ENCODE measurements at regions not wholly inside any gene's neighbourhood (a gene's known extent, or its start where the extent isn't known, plus 50 kb on each side); places are given as distances from the start of the nearest gene placed in this dataset.
"Not testable (repeated sequence)": the region's sequence is repeated elsewhere in the genome, so short reads cannot be mapped to it uniquely, and the experiment has no call there.

DNA sequence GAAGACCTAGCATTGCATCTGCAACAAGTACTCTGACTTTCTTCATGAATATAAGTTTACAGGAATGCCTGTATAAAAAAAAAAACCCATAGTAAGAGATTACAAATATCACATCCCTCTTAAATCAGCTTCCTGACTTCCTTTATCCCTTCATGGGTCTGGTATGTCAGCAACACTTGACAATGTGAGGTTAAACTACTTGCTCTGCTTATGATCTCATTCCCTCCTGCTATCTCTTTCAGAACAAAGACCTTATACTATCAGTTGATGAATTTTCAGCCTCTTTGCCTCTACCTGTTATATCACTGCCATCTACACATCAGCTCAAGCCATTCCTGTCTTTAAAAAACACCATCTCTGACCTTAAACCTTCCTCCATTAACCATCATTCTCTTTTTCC, 130.9 kb upstream of the SAMSN1 start:
- DNase-seq: no peak

GRCh38 chr21:14675774-14676530, 129.8 kb upstream of the SAMSN1 start:
- no peak for DNase-seq

DNA sequence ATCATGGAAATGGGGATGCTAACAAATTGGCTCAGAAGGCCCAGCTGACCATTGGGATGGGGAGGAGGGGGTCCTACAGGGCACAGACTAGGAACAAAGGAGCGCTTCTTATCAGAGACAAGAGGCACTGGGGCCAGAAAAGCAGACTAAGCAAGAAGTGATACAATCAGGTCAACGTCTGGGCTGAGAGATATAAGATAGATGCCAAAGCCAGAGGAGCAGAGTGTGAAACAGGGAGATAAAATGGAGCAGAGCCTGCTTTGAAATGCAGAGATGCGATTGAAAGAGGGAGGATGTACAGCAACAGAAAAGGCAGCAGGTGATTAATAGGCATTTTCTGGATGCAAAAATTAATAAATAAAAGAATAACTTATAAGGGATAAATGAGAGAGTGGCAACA, 127.5 kb upstream of the SAMSN1 start:
- no peak for DNase-seq

GRCh38 chr21:14672466-14672865, 126.4 kb upstream of the SAMSN1 start:
- DNase-seq: no peak

GRCh38 chr21:14670409-14670808, 124.3 kb upstream of the SAMSN1 start:
- DNase-seq: no peak

DNA sequence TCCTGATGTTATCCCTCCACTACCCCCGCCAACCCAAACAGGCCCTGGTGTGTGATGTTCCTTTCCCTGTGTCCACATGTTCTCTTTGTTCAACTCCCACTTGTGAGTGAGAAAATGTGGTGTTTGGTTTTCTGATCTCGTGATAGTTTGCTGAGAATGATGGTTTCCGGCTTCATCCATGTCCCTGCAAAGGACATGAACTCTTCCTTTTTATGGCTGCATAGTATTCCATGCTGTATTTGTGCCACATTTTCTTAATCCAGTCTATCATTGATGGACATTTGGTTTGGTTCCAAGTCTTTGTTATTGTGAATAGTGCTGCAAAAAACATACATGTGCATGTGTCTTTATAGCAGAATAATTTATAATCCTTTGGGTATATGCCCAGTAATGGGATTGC, 123.0 kb upstream of the SAMSN1 start:
- not testable (repeated sequence) for DNase-seq

- DNase-seq: no peak
These were observed 111.3 kb upstream of the SAMSN1 start for GRCh38 chr21:14657241-14658008.

DNA sequence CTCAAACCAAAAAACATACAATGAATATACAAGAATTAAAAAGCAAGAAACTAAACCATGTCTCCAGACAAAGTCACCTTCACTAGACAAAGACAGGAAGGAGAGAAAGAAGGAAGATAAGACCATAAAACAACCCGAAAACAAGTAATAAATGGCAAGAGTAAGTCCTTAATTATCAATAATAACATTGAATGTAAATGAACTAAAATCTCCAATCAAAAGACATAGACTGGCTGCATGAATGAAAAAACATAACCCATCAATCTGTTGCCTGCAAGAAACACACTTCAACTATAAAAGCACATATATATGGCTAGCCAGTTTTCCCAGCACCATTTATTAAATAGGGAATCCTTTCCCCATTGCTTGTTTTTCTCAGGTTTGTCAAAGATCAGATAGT, 100.8 kb upstream of the SAMSN1 start:
- no peak for DNase-seq

DNA sequence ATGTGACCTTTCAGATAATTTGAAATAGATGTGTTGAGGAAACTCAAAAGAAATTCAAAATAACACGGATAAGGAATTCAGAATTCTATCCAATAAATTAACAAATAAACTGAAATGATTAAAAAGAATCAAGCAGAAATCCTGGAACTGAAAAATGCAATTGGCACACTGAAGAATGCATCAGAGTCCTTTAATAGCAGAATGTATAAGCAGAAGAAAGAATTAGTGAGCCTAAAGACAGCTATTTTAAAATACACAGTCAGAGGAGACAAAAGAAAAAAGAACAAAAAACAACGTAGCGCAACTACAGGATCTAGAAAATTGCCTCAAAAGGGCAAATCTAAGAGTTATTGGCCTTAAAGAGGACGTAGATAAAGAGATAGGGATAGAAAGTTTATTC, 99.6 kb upstream of the SAMSN1 start:
- DNase-seq: no peak

- DNase-seq: no peak
These were observed 86.2 kb upstream of the SAMSN1 start for GRCh38 chr21:14632359-14632758.

DNA sequence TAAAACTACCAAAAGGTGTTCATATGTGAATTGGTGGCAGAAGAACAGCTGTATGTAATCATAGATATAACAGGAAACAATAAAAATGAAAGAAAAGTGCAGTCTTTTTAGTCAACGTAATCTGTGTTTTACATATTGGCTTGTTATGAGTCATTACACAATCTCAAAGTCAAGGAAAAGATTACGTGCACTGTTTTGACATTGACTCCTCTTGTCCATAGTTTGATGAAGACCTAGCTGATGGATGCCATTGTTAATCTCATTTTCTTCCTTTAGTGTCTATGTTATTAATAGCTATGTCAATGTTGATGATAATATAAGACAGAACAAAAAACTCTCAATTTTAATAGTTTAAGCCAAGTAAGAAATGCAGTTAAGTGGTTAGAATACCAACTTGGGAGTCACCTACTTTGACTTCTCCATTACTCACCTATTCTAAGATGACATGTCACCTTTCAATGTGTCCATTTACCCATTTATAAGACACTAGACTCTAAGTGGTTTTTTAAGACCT, 84.5 kb upstream of the SAMSN1 start:
- DNase-seq: no peak

GRCh38 chr21:14629461-14629860, 83.3 kb upstream of the SAMSN1 start:
- no peak for DNase-seq

DNA sequence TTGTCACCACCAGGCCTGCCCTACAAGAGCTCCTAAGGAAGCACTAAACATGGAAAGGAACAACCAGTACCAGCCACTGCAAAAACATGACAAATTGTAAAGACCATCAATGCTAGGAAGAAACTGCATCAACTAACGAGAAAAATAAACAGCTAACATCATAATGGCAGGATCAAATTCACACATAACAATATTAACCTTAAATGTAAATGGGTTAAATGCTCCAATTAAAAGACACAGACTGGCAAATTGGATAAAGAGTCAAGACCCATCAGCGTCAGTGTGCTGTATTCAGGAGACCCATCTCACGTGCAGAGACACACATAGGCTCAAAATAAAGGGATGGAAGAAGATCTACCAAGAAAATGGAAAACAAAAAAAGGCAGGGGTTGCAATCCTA, 77.0 kb upstream of the SAMSN1 start:
- not testable (repeated sequence) for DNase-seq

DNA sequence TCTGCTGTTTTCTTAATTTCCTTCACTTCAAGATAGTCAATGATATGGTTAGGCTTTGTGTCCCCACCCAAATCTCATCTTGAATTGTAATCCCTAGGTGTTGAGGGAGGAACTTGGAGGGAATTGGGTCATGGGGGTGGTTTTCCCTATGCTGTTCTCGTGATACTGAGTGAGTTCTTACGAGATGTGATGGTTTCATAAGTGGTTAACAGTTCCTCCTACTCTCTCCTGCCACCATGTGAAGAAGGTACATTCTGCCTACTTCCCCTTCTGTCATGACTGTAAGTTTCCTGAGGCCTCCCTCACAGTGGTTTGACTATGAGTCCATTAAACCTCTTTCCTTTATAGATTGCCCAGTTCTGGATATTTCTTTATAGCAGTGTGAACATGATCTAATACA, 74.0 kb upstream of the SAMSN1 start:
- no peak for DNase-seq

DNA sequence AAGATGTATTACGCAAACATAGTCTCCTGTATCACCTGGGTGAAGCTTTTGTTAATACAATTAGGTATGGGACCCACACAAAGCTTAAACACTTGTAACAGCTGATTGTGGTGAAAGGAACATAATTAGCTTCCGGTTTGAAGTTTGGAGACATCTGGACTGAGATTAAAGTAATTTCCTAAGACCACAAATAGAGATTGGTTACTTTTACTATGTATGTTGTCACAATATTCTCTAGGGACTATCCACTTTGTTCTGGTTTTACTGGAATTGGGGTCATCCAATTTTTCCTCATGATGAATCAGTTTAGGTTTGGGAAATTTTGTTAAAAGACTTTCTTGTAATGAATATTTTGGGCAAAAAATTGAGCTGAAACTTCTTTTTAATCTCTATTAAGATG, 71.8 kb upstream of the SAMSN1 start:
- no peak for DNase-seq

DNA sequence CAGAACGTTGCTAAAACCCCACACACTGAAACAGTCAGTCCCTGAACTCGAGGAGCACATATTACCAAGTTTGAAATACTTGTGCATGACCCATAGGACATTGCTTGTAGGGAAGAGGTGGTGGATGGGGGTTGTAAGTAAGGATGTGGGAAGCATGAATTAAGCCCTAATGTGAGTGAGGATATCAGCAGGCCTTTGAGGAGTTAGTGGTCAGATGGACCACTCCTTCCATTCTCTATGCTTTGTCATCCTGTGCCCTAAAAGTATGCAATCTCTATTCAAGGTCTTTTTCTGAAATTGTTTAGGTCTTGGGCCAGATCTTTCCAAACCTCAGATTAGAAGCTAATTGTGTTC, 70.9 kb upstream of the SAMSN1 start:
- no peak for DNase-seq

- no peak for DNase-seq
These were observed 70.4 kb upstream of the SAMSN1 start for GRCh38 chr21:14616380-14617039.

DNA sequence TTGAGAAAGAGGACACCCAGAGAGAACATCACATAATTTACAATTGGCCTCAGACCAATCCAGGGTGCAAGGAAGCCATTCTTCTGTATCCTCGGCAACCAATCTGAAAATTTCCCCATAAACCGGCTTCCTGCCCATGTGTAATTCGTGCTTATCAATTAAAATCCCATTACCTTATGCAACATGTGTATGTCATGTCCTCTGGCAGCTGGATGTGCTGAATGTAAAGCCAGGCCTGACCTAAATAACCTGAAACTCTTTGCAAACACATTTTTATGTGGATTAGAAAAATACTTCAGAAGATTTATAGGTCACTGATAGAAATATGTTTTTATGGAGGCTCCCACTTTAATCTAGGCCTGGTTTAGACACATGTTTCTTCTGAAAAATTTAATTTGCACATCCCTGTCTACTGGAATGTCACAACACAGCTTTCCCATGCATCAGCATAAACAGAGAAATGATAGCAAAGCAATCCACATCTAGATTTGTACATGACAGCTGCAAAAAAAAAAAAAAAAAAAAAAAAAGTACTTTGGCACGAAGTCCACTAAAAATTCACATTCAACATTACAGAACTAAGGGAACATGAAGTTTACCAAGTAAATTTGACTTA, 69.4 kb upstream of the SAMSN1 start:
- DNase-seq: no peak

GRCh38 chr21:14614287-14614686, 68.2 kb upstream of the SAMSN1 start:
- no peak for DNase-seq

- no peak for DNase-seq
These were observed 67.5 kb upstream of the SAMSN1 start for GRCh38 chr21:14613486-14614224.

- not testable (repeated sequence) for DNase-seq
These were observed 64.0 kb upstream of the SAMSN1 start for GRCh38 chr21:14610119-14610518.

DNA sequence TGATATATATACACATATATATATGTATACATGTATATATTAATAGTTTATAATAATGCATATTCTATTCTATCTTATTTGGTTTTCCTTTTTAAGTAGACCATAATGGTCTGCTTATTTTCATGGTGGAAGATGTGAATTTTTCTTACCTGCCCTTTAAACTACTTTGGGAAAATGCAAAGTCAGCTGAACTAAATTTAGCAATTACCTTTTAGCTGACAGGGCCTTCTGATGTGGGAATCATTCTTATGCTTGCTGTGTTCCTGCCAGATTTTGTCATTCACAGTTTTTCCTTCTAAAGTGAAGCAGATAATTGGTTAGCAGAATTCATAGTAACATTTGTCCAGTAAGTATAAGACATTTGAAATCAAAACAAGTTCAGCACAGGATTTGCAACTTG, 63.2 kb upstream of the SAMSN1 start:
- DNase-seq: no peak

- DNase-seq: no peak
These were observed 61.1 kb upstream of the SAMSN1 start for GRCh38 chr21:14607262-14607661.

All from stimulated activated CD4-positive, alpha-beta T cell treated with anti-CD3 and anti-CD28 coated beads, Interleukin-4, amount 100 ng/mL, for 4 hours (primary cell).